Right hindlimb (tissue), 1 donor: ENCODE measurements at regions not wholly inside any gene's neighbourhood (a gene's known extent, or its start where the extent isn't known, plus 50 kb on each side); places are given as distances from the start of the nearest gene placed in this dataset.
A peak's percentile ranks its signal among the peaks of the same experiment; 100 is the strongest.

Experiments
- DNase-seq: peaks from one replicate; pipeline ENCODE4 v3.0.0-alpha.2; 2018

DNA sequence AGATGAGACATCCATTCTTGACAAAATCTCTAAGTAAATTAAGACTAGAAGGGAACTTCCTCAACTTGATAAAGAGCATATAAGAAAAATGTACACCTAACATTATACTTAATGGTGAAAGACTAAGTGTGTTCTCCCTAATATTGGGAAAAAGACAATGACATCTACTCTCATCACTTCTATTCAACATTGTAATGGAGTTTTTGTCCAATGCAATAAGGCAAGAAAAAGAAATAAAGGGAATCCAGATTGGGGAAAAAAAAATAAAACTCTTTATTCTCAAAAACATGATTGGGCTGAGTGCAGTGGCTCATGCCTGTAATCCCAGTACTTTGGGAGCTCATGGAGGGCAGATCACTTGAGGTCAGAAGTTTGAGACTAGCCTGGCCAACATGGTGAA lies 131.1 kb upstream of the JUN start:
- no peak for DNase-seq

DNA sequence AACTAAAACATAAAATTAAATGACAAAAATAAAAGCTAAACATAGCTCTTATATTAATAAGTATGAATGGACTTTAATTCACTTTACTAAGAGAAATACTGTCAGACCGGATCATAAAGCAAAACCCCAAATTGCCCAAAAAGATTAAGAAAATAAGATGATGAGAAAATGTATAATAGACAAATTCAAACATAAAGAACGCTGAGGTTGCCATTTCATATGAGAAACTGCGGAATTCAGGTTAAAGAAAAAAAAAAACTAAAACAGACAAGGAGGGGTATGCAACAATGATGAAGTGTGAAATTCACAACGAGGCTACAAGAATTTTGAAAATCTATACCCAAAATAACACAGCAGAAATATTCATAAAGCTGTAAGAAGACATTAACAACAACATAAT lies 133.6 kb upstream of the JUN start:
- DNase-seq, result no peak

DNA sequence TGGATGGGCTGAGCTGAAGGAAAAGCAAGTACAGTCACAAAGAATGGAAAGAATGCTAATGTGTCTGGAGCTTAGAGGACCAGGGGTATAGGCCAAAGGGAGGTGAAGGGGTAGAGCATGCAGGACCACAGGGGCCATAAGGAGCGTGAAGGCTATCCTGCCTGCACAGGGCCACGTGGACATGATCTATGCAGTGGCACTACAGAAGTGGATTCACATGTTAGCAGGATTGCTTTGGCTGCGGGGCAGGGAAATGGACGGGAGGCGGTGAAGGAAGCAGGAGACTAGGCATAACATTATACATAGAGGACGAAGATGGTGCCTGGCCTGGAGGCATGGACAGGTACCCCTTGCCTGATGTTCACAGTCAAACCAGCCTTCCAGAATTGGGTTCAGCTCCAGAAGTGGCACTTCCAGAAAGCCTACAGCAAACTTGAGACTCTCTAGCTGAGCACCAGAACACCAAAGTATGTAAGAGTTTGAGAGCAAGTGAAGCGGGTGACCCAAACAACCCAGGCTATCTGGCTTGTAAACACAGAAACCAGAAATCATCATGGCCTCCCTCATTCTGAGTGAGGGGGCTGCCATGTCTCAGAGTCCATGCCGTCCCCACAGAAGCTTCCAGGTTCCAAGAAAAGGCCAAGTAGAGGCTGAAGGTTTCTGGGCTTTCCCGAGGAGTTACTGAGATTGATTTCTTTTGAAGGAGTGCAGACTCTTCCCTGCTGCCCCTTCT lies 135.5 kb upstream of the JUN start:
- no peak for DNase-seq

DNA sequence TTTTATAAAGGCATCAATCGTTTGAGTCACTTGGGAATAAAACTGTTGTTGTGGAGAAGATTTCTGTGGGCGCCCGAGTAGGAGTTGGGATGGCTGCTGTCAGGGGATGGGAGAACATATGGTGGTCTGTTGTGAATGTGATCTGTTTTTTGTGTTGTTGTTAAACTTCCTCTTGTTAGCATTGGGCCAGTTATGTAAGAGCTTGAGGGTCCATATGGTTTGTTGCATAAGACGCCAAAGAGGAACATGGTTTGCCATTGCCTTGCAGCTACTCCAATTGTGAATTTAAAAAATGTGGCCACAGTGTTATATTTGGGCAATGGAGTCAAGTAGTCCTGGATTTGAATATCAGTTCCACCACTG lies 136.1 kb upstream of the JUN start:
- no peak for DNase-seq

DNA sequence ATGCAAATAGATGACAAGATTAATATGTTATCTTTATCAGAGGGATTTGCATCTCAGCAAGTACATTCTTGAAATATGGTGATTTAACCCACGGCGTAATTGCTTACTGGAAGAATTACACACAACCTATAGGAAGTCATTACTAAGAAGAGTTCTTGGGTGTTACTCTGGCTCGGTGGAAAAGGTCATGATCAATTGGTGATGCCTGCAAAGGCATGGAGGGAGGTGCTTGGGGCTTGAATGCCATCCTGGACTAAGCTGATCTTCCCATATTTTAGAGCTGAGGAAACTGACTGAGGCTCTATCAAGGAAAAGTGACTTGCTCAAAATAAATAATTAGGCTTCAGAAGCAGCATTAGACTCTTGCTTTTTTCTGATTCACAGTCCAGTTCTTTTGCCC lies 137.5 kb upstream of the JUN start:
- no peak for DNase-seq

DNA sequence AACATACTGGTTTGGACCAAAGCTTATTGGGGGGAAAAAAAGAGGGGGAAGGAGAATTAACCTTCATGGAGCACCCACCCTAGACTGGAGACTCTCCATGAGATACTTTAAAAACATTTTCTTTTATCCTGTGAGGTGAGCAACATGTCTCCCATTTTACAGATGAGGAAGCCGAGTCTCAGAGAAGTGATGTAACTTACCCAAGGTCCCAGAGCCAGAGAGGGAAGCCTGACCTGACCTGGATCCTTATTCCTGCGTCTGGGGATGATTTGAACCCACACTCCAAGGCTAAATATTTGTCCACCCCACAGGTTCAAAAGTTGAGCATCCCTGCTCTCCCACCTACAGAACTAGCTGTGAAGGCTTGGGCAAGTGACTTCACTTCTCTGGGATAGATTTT lies 137.9 kb upstream of the JUN start:
- DNase-seq, result no peak

DNA sequence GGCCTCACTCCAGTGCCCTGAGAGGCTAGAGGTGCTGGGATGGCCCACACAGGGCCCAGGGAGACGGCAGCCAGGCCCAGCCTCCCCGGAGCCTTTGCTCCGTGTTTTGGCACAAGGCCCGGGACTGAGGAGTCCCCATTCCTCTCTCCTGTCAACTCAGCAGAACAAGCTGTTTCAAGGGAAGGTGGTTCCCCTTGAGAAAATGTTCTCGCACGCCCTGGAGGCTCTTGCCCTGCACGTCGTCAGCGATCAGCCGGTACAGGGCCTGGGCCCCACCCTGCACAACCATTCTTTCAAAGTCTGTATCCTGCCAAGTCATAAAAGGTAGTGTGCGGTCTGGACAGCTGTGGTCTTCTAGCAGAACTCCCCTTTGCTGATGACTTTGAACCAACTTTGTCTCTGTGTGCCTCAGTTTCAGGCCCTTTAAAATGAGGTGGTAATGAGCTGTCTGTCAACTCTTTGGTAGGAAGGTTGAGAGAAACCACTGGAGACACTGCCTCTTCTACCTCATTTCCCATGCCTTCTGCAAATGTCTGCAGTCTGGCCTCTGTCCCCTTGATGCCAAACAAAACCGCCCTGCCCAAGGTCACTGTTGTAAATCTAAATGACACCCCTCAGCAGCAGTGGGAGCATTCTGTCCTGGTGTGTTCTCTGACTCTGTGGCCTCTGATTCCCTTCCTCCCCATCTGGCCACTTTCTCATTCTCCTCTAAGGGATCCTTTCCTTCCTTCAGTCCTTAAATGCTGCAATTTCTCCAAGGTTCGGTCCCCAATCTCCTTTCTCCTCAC lies 138.6 kb upstream of the JUN start:
- DNase-seq, result peak; percentile 53

DNA sequence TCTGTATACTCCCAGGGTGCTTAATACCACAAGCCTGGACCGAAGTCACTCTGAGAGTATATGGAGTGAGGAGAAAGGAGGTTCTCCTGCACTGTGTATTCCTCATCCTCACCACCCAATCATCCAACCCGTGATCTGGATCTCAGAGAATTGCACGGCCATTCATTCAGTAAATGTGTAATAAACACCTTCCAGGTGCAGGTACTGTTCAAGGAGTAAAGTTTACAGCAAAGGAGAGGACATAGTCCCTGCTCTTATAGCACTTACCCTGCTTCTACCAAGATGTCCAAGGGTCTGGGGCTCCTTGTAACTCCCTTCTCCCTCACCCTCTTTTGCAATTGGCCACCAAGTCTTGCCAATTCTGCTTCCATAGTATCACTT lies 139.2 kb upstream of the JUN start:
- DNase-seq, result no peak

DNA sequence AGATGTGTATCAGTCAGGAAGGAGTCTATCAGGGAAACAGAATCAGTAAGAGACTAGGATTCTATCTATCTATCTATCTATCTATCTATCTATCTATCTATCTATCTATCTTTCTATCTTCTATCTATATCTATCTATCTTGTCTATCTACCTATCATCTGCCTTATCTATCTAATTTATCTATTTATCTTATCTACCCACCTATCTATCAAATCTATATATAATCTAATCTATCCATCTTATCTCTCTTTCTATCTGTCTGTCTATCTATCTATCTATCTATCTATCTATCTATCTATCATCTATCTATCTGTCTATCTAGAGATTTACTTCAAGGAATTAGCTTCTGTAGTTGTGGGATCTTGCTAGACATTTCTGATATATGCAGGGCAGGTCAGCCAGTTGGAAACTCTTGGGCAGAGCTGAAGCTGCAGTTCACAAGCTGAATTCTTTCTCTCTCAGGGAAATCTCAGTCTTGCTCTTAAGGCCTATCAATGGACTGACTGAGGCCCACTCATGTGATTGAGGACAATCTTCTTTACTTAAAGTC lies 140.2 kb upstream of the JUN start:
- no peak for DNase-seq

DNA sequence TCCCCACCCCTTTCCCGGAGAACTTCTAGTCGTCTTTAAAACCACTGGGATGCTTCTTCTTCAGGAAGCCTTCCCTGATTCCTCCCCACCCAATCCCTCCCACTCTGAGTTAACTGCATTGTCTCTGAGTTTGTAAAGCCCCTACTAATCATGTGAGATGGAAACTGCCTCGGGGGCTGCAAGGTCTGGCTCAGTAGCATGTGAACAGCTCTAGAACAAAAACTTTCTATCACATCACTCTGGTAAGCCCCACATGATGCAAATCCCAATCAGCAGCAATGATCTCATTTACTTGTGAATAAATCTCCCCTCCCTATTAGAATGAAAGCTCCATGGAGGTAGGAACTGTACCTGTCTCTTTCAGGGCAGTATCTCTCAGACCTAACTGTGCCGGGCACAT lies 141.0 kb upstream of the JUN start:
- DNase-seq, result no peak

DNA sequence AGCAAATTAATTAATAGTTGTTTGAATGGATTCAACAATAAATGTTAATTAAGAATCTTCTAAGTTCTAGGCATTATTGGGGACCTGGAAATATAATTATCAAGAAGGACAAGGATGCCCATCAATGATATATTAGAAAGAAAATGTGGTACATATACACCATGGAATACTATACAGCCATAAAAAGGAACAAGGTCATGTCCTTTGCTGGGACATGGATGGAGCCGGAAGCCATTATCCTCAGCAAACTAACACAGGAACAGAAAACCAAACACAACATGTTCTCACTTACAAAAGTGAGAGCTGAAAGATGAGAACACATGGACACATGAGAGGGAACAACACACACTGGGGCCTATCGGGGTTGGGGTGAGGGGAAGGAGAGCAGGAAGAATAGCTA lies 141.4 kb upstream of the JUN start:
- DNase-seq, result no peak

DNA sequence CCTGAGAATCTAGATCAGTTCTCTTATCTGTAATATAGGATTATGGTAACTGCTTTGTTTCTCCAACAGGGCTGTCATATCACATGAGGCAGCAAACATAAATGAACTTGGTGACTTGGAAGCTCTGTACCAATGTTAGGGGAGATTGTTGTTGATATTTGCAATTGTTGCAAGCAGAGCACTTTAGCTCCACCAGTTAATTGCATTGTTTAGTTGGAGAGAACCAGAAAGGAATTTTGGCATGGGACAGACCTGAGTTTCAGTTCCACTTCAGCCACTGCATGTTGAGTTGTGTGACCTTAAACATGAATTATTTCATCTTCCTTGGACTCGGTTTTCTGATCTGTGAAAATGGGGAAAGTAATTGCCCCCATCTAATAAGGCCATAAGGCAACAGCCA lies 142.3 kb upstream of the JUN start:
- no peak for DNase-seq

DNA sequence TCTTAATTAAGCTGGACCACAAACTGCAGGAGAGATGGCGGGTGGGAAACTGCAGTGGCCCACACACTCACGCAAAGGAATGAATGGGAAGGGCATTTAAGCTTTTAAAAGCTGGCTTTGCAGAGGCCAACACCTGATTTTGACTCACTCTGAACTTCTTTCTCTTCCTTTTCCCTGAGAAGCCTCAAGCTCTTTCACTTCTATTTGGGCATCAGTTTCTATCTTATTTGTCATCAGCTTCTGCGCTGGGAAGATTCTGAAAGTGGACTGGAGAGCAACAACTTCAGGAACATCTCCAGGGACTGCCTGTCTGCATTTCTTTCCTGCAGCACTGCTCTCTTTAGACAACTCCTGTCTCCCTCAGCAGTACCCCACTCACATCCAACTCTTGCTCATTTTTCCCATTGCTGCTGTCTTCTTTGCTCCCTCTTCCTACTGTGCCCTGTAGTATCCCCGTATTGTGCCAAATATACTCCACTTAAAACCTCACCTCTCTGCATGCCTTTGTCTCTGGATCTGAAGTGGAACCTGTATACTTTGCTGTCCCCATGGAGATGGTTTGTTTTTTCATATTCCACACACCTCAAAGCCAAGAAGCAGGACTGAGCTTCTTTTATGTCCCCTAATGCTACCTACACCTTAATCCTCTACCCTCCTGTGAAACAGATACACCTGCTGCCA lies 143.3 kb upstream of the JUN start:
- DNase-seq, result no peak

DNA sequence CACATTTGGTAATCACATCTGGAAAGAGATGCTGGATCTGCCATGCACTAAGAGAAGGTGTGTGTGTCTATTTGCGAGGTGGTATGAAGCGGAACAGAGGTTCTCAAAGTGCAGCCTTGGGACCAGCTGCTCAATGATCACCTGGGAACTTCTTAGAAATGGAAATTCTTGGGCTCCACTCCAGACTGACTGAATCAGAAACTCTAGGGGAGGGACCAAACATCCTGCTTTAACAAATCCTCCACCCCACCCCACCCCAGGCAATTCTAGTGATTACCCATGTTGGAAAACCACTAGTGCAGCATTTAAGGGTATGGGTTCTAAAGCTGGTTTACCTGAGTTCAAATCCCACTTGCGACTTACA lies 143.9 kb upstream of the JUN start:
- DNase-seq, result no peak

DNA sequence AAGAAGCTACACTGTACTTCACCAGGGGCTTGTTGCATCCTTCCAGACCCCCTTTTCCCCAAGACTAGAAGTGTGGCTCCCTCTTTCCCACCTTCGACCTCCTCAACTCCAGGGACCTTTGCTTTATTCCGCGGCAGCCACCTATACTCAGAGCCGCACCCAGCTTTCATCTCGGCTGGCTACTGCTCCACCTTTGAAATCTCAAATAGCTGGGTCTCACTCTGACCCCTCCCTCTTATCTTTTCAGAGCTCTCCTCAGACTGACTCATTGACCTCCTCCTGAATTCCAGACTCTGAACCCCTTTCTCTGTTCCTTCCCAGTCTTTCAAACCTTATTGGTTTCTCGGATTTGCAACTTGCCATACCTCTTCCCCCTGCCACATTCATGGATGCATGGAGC lies 144.7 kb upstream of the JUN start:
- DNase-seq, result no peak

DNA sequence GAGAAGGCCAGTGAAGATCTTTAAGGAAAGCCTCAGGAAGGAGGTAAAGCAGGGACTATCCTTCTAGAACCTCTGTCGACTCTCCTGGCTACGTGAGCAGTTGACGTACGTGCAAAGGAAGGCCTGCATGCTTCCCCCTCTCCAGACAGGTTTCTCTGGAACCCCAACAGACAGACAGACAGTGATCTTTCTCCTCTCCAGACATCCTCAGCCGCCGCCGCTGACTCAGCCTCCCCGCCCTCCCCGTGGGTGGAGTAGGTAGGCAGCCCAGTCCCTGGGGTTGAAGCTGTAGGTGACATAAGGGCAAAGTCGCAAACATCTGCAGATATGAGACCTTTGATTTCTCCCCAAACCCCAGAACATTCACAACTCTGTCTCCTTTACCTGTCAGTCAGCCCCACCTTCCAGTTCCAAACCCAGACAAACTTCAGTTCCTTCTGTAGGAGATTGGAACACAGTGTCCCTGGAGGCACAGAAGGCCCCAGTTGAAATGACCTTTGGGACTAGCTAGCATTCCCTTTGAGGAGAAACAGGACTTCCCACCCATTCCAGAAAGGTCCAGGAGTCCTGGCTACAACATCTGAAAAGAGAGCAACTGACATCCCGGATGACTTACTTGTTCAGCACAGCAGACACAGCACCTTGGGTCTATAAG lies 146.0 kb upstream of the JUN start:
- no peak for DNase-seq

DNA sequence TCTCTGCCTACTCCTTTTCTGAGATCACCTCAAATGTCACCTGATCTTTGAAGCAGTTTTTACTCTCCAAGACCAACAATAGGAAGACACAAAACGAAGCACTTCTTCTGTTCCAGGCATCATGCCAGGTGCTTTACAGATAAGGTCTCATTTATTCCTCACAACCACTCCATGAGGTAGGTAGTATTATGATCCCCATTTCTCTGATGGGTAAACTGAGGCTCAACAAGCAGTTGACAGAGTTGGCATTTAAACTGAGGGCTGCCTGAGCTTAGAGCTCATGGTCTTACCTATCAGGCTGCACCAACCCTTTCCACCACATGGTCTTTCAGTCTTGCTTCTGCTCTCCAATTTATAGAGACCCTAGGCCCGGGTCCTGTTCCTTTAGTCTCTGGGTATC lies 147.2 kb upstream of the JUN start:
- DNase-seq, result no peak

DNA sequence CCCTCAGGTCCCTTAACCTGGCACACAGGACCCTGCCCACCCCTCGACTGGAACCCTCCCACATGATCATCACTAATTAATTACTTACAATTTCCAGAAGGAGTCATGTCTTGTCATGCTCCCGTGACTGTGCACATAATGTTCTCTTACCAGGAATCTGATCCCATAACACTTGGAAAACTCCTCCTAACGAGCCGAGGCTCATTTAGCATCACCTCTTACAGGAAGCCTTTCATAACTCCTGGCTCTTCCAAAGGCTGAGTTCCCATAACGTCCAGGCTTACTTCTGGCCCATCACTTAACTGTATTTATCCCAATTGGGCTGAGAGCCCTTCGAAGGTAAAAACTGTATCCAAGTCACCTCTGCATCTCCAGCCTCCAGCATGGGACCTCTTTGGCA lies 147.9 kb upstream of the JUN start:
- no peak for DNase-seq

DNA sequence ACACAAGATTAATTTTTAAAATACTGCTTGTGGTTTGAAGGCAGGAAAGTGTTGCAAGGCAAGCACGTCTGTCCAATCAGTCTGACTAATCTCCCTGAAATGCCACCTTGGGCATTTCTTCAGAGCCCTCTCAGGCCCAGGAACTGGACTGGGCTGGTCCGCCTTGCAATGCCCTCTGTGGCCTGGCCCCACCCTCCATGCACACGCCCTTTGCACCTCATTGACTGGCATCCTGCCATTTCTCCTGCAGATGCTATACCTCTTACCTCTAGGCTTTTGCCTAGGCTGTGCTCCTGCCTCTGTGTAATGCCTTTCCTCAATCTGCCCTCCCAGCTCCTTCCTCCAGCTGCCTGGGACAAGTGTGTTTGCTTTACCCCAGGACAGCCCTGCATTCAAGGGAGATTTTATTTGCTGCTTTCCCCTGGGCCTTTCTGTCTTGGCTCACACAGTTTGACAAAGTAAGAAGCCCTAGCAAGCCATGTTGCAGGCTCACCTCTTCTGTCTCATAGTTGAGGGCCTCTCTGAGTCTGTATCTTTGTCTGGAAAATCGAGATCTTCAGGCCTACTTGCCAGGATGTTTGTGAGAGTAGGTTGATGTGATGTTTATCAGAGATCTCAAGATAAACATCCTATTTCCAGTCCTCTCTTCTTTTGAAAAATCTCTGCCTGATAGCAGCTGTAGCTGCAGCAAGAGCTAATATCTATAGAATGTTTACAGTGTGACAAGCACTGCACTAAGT lies 149.2 kb upstream of the JUN start:
- no peak for DNase-seq

DNA sequence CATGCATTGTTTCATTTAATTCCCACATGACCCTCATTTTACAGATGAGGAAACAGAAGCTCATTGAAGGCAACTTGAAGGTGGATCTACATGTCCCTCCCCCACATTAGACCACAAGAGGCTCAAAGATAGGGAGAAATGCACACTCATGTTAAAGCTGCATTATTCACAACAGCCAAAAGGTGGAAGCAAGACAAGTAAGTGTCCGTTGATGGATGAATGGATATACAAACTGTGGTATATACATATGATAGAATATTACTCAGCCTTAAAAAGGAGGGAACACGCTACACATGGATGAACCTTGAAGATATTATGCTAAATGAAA lies 149.7 kb upstream of the JUN start:
- DNase-seq, result no peak

DNA sequence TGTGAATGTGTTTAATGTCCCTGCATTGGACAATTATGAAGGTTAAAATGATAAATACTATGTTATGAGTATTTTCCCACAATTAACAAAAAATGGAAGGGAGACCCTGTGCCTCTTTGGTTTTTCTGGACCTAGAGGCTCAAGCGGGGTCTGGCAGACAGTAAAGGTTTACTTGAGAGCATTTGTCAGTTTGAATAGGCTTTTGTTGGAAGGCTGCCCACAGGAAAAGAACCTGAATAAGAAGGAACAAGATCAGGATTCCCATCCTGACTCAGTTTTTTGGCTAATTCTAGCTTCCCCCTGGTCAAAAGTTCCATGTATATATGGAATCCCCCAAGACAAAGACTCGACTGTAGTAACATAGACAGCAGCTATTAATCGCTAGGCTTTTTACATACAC lies 150.9 kb upstream of the JUN start:
- no peak for DNase-seq

DNA sequence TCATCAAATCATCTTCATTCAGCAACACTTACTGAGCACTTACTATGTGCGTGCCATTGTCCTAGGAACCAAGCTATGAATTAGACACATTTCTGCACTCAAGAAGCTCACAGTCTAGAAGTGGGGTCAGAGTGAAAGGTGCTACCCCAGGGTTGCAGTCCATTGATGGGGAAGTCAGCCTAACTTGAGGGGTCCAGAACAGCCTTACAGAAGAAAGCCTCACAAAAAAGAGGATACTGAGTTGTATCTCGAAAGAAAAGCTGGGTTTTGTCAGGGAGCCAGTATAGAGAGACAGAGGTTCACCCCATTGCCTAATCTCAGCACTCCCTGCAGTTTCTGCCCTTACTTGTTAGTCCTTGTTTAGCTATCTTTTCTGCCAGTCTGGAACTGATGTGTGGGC lies 153.1 kb upstream of the JUN start:
- DNase-seq, result no peak

DNA sequence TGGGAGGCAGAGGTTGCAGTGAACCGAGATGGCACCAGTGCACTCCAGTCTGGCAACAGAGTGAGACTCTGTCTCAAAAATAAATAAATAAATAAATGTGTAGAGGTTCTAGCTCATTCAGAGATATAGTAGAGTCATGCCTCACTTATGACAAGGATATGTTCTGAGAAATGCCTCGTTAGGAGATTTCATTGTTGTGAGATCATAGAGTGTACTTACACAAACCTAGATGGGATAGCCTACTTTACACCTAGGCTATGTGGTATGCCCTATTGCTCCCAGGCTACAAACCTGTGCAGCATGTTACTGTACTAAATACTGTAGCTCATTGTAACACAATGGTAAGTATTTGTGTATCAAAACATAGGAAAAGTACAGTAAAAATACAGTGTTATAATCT lies 155.3 kb upstream of the JUN start:
- DNase-seq, result no peak
